ENCODE measurements at regions not wholly inside any gene's neighbourhood (a gene's known extent, or its start where the extent isn't known, plus 50 kb on each side); places are given as distances from the start of the nearest gene placed in this dataset.

GRCh38 chr6:37551002-37551401, 51.3 kb upstream of the CCDC167 start:
- TF ChIP-seq CTCF (IDR thresholded peaks at IDR 0.05) (no peak), POLR2AphosphoS5 (IDR thresholded peaks at IDR 0.05) (no peak)
